GM18870 (cell line): ENCODE measurements at regions not wholly inside any gene's neighbourhood (a gene's known extent, or its start where the extent isn't known, plus 50 kb on each side); places are given as distances from the start of the nearest gene placed in this dataset.
"Not testable (repeated sequence)": the region's sequence is repeated elsewhere in the genome, so short reads cannot be mapped to it uniquely, and the experiment has no call there.

ENCODE experiments used
- ATAC-seq: cut with Tn5 transposase; IDR thresholded peaks from one replicate; pipeline ENCODE4 v1.9.1; 2021; ENCODE audit warnings: moderate library complexity; ENCODE audit not compliant: unreplicated experiment

- ATAC-seq: no peak
Measured at GRCh38 chr5:174504266-174504726, 220.1 kb upstream of the MSX2 start.

- no peak for ATAC-seq
Measured at GRCh38 chr5:174505621-174506020, 218.8 kb upstream of the MSX2 start.

- not testable (repeated sequence) for ATAC-seq
Measured at GRCh38 chr5:174510782-174511453, 213.5 kb upstream of the MSX2 start.

GRCh38 chr5:174511714-174512253, 212.6 kb upstream of the MSX2 start:
- ATAC-seq: no peak

DNA sequence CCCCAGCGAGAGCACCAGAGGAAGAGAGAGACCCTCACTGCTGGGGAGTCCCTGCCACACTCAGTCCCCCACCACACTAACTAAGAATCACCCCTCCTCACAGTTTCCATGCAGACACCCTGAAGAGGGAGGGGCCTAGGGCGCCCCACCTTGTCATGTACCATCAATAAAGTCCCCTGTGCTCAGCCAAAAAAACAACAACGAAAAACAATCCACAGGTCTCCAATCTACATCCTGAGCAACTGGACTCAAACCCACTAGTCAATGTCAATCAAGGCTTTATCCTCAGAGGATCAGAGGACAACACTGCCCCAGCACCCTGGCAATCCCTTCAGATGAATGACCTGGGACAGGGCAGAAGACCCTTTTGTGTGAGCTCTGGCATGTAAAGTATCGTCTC, 210.1 kb upstream of the MSX2 start:
- ATAC-seq: no peak

DNA sequence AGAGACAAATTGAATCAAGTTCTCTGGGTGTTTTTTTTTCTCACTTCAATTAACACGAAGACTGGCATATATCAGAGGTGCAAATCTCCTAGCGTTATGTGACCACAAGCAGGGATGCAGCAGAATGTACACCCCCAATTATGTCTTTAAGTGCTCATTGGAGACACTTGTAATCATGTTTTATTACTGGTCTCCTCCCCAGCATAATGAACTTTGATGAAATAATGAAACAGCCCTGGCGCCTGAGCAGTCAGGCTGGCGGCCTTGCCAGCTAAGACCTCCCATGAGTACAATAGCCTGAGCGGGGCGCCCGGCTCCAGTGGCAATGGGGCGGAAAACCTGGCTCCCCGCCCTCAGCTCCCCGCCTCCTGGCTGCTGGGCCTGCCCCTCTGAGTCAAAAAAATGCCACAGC, 209.4 kb upstream of the MSX2 start:
- ATAC-seq: no peak

DNA sequence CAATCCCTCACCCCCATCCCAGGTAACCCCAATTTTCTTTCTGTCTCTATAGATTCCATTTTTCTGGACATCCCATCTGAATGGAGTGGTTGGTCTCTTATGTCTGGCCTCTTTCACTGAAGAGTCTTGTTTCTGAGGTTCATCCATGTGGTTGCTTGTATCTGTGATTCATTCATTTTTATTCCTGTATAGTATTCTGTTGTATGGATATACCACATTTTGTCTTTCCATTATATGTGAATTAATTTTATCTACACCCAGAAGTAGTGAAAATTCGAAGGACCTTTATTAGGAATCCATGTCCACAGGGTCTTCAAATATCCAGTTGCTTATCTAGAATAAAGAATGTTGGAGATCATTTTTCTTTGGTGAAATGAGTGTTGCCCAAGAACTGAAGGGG, 207.6 kb upstream of the MSX2 start:
- ATAC-seq: no peak

- no peak for ATAC-seq
Measured at GRCh38 chr5:174518512-174518911, 205.9 kb upstream of the MSX2 start.

DNA sequence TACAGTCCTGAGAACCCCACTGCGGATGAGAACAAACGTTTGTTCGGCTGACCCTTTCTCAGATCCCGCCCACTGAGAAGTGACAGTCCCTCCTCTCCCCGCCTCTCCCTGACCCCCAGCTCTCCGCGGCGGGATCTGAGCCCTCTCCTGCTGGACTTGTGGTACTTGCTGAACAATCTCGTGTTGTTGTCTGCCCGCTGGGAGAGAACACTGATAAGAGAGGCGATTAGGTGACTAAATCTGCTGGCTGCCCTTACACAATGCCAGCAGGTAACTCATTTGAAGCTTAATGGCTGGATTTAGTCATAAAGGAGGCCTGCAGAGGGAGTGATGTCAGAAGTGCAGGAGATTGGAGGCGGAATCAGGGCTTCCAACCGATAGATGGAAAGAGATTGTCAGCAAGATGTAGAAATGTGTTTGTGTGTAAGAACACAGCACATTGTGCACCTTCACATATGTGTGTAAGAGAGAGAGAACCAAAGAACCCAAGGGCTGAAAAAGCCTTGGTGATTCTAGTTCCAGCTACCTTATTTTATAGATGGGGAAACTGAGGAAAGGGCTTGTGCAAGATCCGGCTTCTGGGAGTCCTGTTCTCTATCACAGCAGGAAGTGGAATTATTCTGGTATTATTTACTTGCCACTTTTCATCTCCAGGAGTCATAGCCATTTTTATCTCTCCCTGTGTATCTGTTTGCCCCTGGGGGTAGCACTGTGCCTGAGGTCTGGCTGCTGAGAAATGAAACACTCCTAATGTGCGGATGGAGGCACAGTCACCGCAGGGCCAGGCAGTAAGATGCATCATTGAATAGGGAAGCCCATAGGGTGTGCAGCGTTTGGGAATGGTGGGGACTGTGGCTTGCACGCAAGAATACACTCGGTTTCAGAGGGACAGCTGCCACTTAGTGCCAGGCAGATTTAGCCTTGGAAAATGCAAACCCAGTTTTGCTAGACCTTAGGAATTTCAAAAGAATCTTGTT, 203.7 kb upstream of the MSX2 start:
- ATAC-seq: no peak

DNA sequence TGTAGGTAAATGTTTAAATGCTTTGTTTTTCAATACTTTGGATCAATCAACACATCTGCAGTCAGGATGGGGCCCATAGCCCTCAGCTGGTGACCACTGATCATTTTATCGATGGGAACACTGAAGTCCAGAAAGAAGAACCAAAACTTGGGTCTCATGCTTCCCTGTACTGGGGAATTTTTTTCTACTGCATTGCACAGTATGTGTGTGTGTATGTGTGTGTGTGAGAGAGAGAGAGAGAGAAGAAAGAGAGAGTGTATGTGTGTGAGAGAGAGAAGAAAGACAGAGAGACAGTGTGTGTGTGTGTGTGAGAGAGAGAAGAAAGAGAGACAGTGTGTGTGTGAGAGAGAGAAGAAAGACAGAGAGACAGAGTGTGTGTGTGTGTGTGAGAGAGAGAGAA, 202.9 kb upstream of the MSX2 start:
- no peak for ATAC-seq

DNA sequence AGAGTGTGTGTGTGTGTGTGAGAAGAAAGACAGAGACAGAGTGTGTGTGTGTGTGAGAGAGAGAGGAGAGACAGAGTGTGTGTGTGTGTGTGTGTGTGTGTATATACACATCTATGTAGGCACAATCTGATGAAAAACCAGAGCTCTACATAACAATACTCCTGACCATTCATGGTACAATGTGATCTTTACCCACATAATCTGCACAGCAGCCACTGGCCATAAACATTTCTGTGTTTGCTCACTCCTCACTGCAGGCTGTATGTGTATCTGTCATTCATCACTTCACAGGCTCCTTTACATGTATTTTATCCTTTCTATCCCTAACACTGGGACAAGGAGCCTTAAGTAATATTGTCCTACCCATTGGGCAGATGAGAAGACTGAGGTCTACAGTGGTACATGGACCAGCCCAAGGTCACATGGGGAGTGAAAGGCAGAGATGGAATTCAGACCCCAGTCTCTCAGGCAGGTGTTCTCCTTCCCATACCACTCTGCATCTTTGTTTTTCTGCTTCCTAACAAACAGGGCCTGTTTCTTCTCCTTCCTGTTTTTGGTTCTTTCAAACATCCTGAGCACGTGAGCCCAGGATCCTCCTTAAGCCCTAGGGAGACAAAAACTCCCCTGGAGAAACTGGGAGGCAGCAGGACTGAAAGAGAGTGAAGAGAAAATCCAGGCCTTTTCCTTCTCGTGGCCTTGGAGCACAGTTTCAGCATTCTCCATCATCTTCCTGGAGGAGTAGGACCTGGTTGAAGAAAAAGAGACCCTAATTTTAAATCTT, 201.7 kb upstream of the MSX2 start:
- ATAC-seq: no peak

- no peak for ATAC-seq
Measured at GRCh38 chr5:174523311-174524071, 200.9 kb upstream of the MSX2 start.

DNA sequence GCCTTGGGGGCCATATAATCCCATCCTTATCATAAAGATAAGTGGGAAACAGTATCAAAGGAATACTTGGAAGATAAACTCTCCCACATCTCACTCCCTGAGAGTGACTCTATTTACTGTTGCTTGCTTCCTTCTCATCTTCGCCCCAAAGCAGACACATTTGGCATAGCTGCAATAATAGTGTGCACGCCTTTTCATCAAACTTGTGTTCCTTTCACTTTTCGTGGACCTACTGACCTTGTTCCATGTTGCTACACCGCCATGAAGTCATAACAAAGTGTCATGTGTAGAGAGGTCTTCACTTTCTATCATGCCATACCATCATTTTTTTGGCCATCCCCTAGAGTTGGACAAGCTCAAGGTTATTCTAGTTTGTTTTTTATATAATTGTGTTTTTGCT, 200.0 kb upstream of the MSX2 start:
- no peak for ATAC-seq

DNA sequence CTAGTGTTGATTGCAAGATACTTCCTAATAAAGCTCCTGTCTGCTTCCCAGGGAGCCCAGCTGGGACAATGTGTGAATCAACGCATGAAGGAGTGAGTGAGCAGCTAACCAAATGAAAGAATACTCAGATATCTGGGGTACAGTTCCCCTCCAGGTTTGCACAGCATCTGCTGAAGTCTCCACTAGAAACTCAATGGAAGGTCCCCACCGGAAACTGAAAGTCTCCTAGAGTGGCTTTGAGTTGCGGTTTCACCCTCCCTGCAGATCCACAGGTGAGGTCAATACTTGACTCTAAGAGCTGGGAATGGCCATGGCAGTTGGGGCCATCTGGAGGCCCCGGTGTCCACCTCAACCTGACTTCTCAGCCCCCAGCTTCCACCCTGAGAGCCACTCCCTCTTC, 198.2 kb upstream of the MSX2 start:
- no peak for ATAC-seq

DNA sequence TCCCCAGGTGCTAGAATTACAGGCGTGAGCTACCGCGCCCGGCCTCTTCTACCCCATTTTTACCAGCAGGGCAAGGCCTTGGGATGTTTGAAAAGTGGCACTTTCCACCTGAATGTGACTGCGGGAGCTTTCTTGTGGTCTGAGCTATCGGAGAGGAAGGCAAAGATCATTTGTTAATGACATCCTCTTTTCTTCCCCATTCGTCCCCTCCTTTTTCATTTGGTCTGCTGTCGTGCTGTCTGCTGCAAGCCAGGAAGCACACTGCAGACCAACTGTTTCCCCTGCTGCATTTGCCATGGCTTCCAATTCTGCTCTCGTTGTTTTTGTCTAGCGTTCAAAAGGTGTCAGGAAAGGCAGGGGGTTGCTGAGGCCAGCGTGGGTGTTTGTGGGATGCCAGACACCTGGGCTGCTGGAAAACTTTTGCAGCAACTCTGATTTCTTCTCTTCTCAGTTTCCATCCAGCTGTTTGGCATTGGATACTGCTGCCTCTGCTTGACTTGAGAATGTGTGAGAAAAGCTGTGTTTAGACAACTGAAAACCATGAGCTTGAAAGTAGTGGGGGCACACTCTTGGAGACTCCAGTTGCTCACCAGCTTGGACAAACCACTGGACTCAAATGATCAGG, 196.4 kb upstream of the MSX2 start:
- ATAC-seq: no peak

DNA sequence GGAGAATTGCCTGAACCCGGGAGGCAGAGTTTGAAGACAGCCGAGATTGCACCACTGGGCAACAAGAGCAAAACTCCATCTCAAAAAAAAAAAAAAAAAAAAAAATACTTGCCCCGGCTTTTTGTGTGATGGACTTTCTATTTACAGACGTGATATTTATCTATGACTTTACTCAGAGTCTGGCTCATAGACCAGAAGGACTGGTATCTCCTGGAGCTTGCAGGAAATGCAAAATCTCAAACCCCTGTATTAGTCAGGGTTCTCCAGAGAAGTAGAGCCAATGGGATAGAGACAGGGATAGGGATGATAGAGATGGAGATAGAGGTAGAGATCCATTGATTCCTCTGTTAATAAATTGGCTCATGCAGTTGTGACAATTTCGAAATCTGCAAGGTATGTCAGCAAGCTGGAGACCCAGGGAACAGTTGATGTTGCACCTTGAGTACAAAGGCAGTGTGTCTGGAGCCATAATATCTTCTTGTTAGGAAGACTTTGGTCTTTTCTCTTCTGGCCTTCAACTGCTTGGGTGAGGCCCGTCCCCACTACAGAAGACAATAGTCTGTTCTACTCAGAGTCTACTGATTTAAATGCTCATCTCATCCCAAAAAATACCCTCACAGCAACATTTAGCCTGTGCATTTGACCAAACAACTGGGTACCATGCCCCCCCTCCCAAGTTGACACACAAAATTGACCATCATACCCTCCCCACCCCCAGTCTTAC, 195.4 kb upstream of the MSX2 start:
- no peak for ATAC-seq

- ATAC-seq: no peak
Measured at GRCh38 chr5:174529925-174530681, 194.3 kb upstream of the MSX2 start.

GRCh38 chr5:174531782-174532191, 192.6 kb upstream of the MSX2 start:
- ATAC-seq: no peak
